Glomerular endothelial cell (primary cell): ENCODE measurements at regions not wholly inside any gene's neighbourhood (a gene's known extent, or its start where the extent isn't known, plus 50 kb on each side); places are given as distances from the start of the nearest gene placed in this dataset.
"Not testable (repeated sequence)": the region's sequence is repeated elsewhere in the genome, so short reads cannot be mapped to it uniquely, and the experiment has no call there.

Source experiments
- DNase-seq: peaks from one replicate; pipeline ENCODE4 v3.0.0-alpha.2; 2011; ENCODE audit warnings: low read depth, low spot score; ENCODE audit errors: extremely low read depth

DNA sequence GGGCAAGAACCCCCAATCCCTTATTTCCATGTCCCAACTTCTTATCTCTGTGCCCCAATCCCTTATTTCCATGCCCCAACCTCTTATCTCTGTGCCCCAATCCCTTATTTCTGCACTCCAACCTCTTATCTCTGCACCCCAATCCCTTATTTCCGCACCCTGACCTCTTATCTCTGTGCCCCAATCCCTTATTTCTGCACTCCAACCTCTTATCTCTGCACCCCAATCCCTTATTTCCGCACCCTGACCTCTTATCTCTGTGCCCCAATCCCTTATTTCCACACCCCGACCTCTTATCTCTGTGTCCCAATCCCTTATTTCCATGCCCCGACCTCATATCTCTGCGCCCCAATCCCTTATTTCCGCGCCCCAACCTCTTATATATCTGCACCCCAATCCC lies 150.8 kb upstream of the NR4A3 start:
- not testable (repeated sequence) for DNase-seq

GRCh38 chr9:99677281-99677680 lies 144.4 kb upstream of the NR4A3 start:
- no peak for DNase-seq

DNA sequence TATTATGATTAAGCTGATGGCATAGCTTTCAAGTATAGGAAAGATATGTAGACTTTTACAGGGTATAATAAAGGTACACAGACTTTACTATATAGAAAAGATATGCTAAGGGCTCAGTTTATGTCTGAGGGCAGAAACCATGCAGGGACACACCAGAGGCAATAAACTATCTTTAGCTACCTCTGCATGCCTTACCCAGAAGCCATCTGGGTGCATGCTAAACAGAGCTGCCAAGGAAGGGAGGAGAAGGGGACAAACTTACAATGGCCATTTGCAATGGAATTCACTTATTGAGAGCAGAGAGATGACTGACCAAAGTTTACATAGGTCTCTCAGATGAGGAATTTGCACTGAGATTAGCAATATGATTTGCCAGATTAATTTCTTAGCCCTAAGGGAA lies 143.1 kb upstream of the NR4A3 start:
- DNase-seq: no peak

- no peak for DNase-seq
Measured at GRCh38 chr9:99680191-99680590, 141.5 kb upstream of the NR4A3 start.

DNA sequence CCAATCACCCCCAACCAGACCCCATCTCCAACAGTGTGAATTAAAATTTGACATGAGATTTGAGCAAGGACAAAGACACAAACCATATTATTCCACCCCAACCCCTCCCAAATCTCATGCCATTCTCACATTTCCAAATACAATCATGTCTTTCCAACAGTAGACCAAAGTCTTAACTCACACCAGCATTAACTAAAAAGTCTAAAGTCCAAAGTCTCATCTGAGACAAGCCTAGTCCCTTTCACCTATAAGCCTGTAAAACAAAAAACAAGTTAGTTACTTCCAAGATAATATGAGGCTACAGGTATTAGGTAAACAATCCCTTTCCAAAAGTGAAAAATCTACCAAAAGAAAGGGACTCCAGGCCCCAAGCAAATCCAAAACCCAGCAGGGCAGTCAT lies 140.6 kb upstream of the NR4A3 start:
- DNase-seq: no peak

GRCh38 chr9:99682378-99682777 lies 139.3 kb upstream of the NR4A3 start:
- no peak for DNase-seq

DNA sequence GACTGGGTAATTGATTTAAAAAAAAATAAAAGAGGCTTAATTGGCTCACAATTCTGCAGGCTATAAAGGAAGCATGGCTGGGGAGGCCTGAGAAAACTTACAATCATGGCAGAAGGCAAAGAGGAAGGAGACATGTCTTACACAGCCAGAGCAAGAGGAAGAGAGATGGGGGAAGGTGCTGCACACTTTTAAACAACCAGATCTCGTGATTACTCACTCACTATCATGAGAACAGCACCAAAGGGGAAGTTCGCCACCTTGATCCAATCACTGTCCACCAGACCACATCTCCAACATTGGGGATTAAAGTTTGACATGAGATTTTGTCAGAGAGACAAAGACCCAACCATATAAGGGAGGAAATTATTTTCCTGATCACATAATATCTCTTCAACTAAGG lies 138.8 kb upstream of the NR4A3 start:
- no peak for DNase-seq

- no peak for DNase-seq
Measured at GRCh38 chr9:99690573-99690972, 131.1 kb upstream of the NR4A3 start.

DNA sequence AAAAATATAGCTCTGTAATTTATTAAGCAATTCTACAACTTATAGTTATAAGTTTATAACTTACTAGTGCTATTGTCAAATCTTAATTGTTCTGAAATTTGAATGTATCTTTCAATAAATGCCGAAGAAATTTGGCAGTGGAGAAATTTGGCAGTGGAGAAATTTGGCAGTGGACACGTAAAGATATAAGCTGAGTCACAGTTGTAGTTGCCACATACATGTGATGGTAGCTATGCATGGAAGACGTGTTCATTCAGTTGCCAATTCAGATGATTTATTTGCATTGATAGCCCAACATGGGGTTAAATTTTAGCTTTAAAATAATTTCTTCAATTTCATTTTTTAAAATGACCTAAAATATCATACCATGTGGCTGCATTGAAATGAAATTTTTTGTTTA lies 127.8 kb upstream of the NR4A3 start:
- no peak for DNase-seq

GRCh38 chr9:99694393-99694792 lies 127.3 kb upstream of the NR4A3 start:
- DNase-seq: no peak

DNA sequence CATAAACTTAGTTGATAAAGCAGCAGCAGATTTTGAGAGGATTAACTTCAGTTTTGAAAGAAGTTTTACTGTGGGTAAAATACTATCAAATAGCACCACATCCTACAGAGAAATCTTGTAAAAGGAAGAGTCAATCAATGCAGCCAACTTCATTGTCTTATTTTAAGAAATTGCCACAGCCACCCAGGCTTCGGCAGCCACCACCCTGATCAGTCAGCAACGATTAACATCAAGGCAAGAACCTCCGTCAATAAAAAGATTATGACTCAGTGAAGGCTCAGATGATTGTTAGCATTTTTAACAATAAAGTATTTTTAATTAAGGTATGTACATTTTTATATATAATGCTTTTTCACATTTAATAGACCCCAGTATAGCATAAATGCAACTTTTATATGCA lies 122.3 kb upstream of the NR4A3 start:
- no peak for DNase-seq

DNA sequence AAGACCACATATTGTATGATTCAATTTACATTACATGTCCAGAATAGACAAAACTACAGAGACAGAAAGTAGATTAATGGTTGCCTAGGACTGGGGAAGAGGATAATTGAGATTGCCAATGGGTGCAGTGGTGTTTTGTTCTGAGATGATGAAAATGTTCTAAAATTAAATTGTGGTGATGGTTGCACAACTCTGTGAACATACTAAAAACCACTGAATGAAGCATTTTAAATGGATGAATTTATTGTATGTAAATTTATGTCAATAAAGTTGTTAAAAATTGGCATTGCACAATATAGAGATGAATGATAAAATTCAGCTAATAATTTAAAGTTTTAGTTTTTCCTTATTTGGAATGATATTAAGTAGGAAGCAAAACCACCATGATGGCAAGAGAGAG lies 109.5 kb upstream of the NR4A3 start:
- DNase-seq: no peak

DNA sequence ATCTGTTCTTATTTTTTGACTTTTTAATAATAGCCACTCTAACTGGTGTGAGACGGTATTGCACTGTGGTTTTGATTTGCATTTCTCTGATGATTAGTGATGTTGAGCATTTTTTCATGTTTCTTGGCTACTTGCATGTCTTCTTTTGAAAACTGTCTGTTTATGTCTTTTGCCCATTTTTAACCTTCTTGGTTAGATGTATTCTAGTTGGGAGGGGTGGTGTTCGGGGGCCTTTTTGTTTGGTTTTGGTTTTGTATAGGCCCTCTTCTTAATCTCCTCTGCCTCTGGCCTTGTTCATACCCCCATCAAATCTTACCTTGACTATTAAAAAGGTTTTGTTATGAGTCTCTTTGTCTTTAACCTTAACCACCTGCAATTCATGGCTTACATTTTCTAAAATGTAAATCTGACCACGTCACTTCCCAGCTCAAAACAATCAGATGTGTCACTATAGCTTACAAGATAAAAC lies 107.8 kb upstream of the NR4A3 start:
- DNase-seq: no peak

DNA sequence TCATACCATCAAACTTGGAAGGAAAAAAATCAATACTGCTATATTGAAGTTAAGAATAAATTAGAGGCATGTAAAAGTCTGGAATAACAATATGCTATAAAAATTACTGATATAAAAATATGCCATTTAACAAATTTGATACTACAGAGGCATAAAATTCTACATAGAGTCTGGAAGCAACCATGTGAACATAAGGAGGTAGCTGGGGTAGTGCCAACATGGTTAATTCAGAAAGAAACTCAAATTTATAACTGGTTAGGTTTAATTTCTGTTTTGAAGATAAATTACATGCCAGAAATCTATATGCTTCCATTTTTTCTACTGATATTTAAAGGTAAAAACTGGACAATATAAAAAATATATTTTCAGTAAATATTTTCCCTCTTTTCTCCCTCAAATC lies 103.1 kb upstream of the NR4A3 start:
- no peak for DNase-seq

GRCh38 chr9:99720455-99721050 lies 101.1 kb upstream of the NR4A3 start:
- DNase-seq: no peak

GRCh38 chr9:99721898-99722297 lies 99.8 kb upstream of the NR4A3 start:
- no peak for DNase-seq

DNA sequence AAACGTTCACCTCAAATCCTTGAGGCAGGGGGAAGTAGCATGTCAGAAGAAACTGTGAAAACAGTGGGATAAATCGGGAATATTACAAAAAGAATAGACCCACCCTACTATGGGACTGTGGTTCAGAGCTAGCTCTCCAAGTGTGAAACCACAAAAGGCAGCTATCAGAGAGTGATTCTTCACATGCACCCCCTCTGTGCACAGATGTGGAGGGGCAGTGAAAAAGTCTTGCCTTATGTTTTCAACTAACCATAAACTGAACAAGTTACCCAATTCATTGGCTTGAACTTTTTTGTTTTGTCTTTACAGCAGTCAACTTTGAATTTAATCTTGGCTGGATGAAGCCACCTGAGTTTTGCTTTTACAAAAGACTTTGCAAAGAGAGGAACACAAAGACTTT lies 98.8 kb upstream of the NR4A3 start:
- DNase-seq: no peak

DNA sequence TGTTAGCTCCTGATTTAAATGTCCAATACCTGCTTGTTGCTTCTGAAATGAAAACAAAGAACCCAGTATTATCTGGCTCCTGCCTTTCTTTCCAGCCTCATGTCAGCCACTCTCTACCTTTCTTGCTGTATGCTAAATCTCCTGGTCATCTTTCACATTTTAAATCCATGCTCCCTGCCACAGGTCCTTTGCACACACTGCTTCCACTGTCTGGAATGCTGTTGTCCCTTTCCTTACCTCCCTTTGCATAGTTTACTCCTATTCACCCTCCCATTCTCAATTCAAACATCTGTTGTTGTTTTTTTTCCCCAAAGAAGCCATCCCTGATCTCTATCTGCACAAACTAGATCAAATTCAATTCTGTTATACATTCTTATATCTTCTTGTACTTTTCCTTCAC lies 97.0 kb upstream of the NR4A3 start:
- no peak for DNase-seq

GRCh38 chr9:99725852-99726251 lies 95.8 kb upstream of the NR4A3 start:
- no peak for DNase-seq

DNA sequence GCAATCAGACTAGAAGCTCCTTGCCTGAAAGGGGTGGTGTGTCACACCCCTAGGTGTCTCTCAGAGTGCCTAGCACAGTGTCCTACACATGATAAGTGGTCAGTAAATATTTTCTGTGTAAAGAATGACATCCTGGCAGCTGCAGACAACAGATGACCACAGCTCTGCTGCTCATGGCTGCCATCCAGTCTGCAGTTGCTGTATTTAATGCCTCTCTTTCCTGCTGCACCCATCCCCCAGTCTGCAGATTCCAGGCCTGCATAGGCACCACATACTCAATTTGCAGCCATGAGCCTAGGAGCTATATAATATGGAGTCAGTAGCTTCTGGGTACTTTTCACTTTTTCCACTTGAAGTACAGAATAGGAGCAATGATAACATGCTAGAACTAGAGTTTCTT lies 94.9 kb upstream of the NR4A3 start:
- no peak for DNase-seq

DNA sequence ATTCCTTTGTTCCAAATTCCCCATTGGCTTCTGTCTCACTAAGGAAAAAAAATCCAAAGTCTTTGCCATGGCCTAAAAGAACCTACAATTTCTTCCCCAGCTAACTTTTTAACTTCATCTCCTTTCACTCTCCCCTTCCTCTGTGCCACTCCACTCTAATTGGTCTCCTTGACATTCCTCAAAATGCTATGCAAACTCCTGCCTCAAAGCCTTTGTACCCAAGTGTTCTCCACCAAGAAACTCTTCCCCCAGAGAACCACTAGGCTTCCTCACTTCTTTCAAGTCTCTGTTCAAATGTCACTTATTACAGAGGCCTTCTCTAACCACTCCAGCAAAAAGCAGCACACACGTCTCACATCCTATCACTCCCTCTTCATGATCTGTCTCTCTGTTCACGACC lies 91.6 kb upstream of the NR4A3 start:
- DNase-seq: no peak

DNA sequence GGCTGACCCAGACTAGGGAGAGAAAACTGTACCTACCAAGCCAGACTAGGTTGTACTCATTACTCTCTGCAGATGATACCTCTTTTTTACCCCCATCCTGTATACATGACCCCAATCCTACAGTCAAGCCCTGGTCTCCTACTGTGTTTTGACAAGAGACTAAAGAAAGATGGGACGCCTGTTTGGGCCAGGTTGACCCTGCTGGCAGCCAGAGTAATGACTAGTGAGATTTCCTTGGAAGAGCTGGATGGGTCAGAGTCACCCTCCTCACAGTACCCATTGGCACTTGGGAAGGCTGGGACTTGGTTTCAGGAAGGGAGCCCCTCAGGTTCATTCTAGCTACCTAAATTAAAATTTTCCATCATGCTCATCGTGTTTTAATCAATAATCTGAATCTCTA lies 89.7 kb upstream of the NR4A3 start:
- no peak for DNase-seq

GRCh38 chr9:99732715-99733114 lies 89.0 kb upstream of the NR4A3 start:
- DNase-seq: peak; percentile 16
